ENCODE measurements at regions not wholly inside any gene's neighbourhood (a gene's known extent, or its start where the extent isn't known, plus 50 kb on each side); places are given as distances from the start of the nearest gene placed in this dataset.
"Not testable (repeated sequence)": the region's sequence is repeated elsewhere in the genome, so short reads cannot be mapped to it uniquely, and the experiment has no call there.

DNA sequence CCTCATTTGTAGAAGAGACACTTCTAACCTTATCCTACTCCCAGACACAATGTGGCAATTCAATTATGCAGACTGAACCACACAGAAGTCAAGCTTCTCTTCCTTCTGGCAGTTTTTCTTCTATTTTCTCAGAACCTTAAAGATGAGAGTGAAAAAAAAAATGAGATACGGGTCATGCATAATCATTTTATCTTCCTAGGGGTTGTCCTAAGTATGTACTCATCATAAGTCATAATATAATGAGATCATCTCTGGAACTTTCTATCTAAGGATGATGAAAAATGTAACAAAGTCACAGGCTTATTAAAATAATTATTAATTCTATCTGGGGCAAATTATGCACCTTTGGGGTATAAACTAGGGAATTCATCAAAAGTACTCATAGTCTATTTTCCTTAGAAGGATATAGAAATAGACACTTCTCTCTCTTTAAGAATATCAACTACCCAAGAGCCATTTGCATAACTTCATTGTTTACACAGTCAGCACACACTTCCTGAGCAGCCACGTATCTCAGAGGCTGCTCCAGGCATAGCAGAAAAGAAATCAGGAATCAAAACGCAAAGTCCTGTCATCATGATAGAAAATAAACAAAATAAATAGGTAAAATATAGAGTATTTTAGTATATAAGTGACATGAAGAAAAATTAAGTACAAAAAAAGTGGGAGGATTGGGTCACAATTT is 345.9 kb upstream of the SPHKAP start:
- DNase-seq: no peak

DNA sequence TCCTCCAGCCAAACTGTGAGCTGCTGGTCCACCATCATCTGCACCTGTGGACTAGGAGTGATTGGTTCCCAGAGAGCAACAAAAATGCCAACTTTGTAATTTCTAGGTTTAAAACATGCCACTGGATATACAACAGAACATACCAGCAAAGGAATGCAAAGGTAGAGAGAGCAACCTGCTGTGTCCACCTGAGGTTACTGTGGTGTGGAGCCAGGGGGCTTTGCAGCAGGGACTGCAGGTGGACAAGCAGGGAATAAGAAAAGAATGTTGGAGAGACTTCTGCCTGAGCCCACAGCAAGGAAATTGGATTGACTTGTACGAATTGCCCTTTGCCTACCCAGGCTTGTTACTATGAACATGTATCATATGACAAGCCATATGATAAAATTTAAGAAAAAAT is 345.2 kb upstream of the SPHKAP start:
- no peak for DNase-seq

DNA sequence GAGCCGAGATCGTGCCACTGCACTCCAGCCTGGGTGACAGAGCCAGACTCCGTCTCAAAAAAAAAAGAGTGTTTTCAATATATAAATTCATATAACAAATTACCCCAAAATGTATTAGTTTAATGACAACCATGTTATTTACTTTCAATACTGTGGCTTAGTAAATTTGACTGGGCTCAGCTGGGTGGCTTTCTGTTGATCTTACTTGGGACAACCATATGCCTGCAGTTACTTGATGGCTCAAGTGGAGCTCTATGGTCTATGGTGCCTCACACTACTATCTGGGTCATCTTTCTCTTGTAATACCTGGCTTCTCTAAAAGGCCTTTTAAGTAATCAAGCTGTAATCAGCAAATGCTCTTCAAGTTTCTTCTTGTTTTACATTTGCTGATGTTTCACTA is 341.5 kb upstream of the SPHKAP start:
- no peak for DNase-seq

DNA sequence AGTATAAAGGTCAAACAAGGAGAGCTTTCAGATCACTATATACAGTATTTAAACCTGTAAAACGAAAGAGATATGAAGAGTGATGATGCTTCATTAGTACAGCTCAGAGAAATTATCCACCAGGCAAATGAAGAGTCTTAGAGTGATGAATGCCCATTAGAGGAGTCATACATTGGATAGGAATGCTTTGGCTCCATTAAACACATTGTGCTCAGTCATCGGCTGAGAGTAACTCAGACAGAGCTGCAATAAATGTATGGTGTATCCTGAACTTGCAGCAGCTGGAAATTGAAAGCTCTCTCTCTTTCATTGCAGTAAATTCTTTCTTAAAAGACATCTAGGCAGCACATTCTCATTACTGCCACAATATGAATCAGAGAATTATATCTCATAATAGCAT is 340.8 kb upstream of the SPHKAP start:
- DNase-seq: no peak

DNA sequence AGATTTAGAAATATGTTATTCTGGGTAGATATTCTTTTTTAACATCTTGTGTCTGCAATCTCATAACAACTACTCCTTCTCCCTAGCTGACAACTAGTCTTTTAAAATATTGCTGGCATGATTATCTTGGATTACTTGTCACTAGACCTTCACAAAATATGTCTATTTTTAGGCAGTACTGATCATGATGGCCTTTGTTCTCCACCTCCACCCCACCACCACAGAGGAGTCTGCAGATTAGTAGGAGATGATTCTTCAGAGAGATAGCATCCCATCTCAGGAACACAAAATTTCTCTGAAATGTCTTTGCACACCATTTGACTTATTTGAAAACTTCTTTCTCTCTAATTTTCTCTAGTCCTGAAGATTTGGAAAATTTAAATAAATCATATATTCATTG is 338.1 kb upstream of the SPHKAP start:
- DNase-seq: no peak

DNA sequence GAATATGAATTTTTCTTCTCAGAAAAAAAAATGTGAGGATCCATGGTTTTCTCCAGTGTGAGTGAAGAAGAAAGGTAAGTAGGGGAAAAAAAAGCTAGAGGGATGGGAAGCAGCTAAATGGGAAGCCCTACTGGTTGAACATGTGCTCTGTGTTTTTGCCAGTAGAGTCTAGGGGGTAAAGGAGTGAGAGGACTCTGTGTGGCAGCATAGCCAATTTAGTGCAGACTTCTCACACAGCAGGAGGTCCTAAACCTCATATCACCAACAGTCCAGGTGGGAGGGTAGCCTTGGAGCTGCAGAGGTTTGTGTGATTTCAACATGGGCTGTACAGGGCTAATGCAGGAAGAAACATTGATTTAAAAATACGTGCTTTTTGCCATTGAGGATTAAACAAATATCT is 334.5 kb upstream of the SPHKAP start:
- DNase-seq: no peak

DNA sequence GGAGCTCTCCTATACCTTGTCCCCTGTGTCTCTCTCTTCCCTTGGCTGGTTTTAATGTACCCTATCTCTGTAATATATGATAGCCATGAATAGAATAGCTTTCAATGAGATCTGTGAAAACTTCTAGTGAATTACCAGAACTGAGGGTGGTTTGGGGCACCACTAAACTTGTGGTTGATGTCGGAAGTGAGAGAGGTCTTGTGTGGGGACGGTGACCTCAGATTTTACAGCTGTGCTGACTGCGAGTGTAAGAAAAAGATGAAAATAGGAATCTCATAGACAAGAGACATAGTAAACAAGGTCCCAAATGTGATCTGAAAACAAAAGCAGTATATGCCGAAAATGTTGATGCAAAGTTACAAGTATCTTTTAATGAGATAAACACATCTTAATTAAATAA is 332.0 kb upstream of the SPHKAP start:
- DNase-seq: not testable (repeated sequence)

DNA sequence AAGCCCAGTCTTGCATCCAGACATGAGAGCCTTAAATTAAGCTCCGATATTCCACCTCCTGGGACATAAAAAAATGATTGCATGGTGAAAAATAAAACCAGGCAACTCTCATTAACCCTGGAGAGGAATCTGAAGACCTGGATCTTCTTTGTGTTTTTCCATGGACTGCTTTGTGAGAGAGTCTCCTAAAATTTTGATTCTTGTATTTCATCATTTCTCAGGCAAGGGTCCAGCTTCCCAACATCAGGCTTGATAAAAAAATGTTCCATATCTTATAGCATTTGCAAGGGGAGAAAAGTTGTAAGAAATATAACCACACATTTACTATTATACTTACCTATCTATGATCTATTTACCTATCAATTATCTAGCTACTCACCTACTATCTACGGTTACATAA is 327.5 kb upstream of the SPHKAP start:
- no peak for DNase-seq

DNA sequence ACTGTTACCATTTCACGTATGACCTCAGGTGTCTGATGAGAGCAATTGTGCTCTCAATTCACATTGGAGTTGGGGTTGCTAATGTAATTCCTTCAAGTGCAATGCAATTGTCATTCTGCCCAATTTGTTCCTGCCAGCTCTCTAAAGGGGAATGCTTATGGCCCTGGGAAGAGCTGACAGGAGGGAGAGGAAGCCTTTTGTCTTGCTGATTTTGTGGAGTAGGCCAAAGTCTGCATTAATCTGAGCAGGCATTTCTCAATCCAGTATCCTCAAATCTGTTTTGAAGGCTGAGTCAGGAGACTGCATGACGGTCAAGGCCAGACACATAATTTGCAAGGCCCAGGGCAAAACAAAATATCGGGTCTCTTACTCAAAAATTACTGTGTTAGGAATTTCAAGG is 326.4 kb upstream of the SPHKAP start:
- DNase-seq: no peak

DNA sequence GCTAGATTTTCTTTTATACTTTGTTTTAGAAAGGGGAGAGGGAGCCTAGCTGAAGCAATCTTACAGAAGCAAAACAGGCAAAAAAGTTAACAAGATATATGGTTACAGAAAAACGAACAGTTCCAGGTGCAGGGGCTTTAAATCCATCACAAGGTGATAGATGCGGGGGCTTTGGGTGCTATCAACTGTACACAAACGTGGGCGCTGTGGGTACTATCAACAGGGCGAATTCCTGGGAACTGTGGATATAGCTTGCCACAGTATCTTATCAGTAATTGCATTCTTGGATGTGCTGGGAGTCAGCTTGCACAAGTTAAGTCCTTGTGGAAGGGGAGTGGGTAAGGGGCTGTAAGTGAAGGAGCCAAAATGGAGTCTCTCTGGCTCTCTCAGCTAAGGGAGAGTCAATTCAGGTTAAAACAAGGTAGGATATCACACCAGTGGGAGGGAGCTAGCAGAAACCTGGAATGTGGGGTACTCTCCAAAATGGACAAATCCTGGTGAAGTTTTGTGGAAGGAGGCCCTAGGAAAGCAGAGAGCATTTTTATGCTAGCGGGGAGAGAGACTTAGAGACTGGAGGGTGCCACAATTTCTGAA is 325.8 kb upstream of the SPHKAP start:
- no peak for DNase-seq

DNA sequence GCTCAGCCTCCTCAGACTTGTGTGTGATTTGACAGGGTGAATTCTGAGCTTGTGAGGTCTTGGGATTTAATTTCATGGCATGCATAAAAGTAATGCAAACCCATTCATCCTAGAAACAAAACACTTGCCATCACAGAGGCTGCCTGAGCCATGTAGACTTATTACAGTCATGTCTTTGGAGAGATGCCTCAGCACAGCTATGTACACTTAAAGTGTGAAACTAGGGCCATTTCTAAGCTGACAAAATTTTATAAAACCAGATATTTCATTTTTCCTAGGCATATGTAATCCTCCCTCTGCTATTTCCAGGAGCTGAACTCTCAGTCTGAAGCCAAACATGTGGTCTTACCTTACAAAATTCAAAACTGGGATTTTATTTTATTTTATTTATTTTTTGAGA is 322.2 kb upstream of the SPHKAP start:
- DNase-seq: no peak

DNA sequence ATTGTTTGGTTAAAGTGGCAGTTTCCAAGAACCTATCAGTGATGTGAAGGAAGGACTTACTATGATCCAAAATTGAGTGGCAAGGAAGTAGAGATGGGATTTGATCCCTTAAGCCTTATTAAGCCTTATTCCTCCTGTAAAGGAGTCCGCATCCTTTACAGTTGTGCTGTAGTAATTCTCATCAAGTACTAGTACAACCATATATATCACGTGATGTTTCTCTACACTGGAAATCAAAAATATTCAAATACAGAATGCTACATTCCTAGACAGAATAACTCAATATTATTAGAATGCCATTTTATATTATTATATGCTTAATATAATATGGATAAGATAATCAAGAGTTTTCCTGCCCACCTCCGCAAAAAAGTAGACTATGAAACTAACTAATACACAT is 312.4 kb upstream of the SPHKAP start:
- no peak for DNase-seq

DNA sequence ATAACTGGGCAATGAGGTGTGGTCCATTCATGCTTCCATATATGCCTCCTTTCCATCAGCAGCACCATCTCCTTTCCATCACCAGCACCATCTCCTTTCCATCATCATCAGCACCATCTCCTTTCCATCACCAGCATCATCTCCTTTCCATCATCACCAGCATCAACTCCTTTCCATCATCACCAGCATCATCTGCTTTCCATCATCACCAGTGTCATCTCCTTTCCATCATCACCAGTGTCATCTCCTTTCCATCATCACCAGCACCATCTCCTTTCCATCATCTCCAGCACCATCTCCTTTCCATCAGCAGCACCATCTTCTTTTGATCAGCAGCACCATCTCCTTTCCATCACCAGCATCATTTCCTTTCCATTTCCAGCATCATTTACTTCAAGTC is 297.5 kb upstream of the SPHKAP start:
- no peak for DNase-seq

DNA sequence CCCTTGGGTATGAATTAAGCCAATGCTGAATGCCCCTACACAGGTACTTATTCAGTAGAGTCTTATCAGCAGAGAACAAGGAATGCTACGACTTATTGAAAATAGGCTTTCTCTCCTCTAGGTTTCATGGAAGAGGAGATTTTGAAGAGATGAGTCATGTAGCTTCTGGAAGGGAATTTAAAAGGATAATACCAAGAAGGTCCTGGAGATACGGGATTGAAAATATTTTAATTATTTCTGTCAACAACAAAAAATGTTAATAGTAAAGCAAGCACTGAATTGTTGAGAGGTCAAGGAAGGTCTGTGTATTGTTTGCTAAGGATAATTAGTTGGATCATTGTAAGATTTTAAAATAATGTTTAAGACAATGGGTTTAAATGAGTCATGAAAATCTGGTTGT is 293.0 kb upstream of the SPHKAP start:
- no peak for DNase-seq

DNA sequence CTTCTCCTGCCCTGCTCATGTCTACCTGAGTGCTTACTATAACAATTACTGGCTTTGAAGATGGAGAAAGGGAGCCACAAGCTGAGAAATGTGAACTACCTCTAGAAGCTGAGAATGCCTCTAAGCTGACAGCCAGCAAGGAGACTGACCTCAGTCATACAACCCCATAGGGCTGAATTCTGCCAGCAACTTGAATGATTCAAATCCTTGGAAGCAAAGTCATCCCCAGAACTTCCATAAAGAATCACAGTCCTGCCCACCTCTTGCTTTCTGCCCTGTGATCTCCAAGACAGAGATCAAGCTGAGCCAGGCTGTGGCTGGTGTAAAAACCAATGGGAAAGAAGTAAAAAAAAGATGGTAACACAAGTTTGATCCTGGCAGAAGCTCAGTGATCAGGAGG is 288.2 kb upstream of the SPHKAP start:
- DNase-seq: no peak

DNA sequence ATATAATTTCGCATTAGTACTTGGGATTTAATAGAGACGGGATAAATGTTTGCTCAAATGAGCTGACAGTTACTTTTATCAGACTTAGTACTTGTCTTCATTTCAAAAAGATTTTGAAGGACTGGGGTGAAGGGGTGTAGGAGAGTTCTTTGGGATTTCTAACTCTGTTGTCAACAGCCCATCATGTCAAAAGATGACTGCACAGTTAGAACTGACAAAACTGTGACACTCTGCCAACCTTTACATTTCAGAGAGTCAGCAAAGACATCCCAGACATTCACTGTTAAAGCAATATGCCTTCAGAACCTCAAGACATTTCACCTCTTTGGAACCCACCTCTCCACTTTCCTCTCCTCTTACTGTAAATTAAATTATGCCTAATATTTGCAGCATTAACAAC is 285.4 kb upstream of the SPHKAP start:
- no peak for DNase-seq

DNA sequence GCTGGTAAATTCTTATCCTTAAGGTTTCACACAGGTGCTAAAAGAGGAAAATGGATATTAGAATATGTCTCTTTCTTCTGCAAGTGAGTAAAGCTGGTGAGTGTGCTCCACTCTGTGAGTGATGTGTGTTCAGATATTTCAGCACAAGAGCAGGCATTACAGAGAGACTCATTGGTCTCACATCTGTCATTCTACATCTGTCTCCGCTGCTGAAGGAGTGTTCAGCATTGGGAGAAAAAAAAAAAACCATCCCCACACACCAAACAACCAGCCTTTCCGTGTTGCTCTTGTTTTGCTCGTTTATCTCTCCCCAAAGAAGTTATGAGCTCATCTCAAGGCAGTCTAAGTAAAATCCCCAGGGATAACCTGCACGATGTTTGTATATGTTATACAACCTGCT is 283.9 kb upstream of the SPHKAP start:
- no peak for DNase-seq

DNA sequence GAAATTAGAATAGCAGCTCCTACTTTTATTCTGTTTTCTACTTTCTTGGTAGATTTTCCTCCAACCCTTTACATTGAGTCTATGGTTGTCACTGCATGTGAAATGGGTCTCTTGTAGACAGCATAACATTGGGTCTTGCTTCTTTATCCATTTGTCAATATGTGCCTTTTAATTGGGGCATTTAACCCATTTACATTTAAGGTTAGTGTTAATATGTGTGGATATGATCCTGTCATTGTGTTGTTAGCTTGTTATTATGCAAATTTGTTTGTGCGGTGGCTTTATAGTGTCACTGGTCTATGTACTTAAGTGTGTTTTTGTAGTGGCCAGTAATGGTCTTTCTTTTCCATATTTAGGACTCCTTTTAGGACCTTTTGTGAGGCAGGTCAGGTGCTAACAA is 276.9 kb upstream of the SPHKAP start:
- DNase-seq: no peak

DNA sequence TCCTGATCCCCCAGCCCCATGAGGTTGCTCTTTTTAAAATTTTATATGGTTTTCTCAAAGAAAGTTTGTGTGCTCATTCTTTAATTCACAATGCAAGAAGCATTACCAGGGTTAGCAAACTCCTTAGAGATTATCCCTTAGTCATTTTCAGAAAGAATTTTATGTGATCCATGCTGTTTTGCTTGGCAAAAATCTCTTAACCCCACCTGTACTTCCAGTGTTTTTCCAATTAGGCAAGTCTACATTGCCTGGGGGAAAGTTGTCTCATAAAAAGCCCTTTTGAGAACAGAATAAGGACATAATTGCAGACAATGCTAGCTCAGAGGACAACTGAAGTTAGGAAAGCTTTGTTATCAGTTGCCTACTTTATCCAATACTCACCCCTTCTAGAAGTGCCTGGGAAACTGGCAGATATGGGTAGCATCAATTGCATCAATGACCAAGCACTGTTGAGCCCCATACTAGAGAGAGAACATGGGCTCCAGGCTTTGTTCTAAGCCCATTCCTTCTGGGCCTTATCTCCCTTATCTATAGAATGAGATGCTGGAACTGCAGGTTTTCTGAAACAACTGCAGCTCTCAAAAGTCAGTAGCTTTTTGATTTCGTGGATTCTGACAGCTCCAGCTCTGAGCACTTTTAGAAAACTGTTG is 265.9 kb upstream of the SPHKAP start:
- no peak for DNase-seq

DNA sequence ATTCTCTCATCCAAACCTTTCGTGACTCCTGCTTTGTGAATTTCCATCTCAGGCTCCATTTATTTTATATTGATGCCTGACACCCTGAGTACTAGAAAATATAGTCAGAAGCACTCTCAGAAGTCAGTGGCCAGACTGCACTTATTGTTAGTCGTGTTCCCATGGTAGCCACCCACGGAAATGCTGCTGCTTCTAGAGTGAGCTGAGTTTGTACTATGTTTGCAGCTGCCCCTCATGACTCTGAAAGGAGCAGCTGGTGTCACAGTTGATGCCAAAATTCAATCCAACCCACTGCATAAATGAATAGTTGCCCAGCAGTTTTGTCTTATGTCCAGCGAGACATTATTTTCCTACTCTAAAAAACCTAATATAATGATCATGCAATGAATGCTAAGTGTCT is 265.2 kb upstream of the SPHKAP start:
- peak in 44 of 58 donors; percentile 0 to 73 (median 29) for DNase-seq

DNA sequence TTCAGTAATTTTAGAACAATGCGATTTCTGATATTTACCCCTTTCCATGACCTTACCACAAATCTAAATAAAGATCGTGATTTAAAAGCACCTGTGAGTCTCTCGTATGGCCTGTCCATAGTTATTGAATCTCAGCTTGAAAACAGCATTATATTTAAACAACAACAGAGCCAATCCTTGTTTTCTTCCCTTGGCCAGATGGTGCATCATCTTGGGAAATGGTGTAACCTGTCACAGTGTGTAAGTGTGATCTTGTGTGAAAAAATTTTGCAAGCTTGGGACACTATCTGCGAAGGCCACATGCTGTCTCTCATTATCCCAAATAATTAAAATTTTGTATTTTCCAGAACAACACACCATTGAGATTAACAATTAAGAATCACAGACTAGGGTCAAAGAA is 262.7 kb upstream of the SPHKAP start:
- no peak for DNase-seq

DNA sequence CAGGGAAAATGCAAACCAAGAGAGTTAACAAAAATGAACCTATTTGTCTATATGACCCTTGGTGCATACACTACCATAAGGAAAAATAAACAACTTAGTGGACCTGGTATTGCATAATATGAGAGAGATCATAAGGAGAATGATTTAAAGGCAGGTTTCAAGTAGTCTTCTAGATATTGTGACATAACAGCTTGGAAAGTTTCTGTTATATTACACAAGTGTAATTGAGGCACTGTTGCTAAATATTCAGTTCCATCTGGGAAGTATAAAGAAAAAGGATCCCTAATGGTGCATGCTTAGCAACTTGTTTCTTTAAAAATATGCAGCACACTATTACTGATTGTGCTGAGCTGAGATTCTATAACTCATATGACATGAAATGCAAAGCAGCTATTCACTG is 252.2 kb upstream of the SPHKAP start:
- no peak for DNase-seq

DNA sequence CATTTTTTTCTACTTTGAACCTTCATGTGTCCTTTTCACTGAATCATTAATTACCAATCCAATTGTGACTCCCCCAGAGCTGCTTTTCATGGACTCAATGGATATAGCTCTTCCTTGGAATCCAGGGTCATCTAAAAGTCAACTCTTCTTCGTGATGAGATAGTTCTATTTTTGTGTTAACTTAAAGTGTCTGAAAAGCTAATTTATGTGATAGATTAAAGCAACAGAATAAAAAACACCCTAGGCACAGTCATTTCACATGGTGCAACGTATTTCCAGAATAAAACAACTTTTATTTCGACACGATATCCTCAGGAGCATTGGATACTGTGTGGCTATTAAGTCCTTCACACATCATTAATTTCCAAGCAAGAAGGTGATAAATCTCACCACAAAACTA is 250.6 kb upstream of the SPHKAP start:
- no peak for DNase-seq

Data from anterior cingulate cortex (tissue), 58 donors.